OCI-LY3 (cell line): ENCODE measurements at regions not wholly inside any gene's neighbourhood (a gene's known extent, or its start where the extent isn't known, plus 50 kb on each side); places are given as distances from the start of the nearest gene placed in this dataset.

Experiments used
- H2AFZ ChIP-seq: fragments of 200-600, 300-600 bp; shearing (Covaris generic); 2 replicates; pipeline ENCODE4 v1.6.0; 2014; ENCODE audit warnings: antibody characterized with exemption, low read depth, low read length
- H3K27ac ChIP-seq: fragments of 200-600, 300-600 bp; sonication (generic); 2 replicates; pipeline ENCODE4 v1.5.1; 2014; ENCODE audit warnings: mild to moderate bottlenecking, low read length, moderate library complexity, mixed read lengths
- H3K27me3 ChIP-seq: fragments of 200-600, 300-600 bp; sonication (generic); 2 replicates; pipeline ENCODE4 v1.6.1; 2014; ENCODE audit warnings: low read depth, low read length, mixed read lengths
- H3K36me3 ChIP-seq: fragments of 200-600, 300-600 bp; sonication (generic); replicated peaks from 2 replicates; pipeline ENCODE3; 2014; ENCODE audit warnings: low read depth, low read length, mixed read lengths
- H3K4me1 ChIP-seq: fragments of 300-600, 200-600 bp; sonication (generic); 2 replicates; pipeline ENCODE4 v1.6.1; 2014; ENCODE audit warnings: low read length, mixed read lengths
- H3K4me2 ChIP-seq: fragments of 200-600, 300-600 bp; sonication (generic); 2 replicates; pipeline ENCODE4 v1.6.1; 2014; ENCODE audit warnings: low read length, mixed read lengths
- H3K4me3 ChIP-seq: fragments of 300-600, 200-600 bp; sonication (generic); 2 replicates; pipeline ENCODE4 v1.5.1; 2014; ENCODE audit warnings: antibody characterized with exemption, mild to moderate bottlenecking, low read length, moderate library complexity
- H3K79me2 ChIP-seq: fragments of 300-600, 200-600 bp; shearing (Covaris generic); 2 replicates; pipeline ENCODE4 v1.6.1; 2014; ENCODE audit warnings: mild to moderate bottlenecking, low read length, mixed read lengths
- H3K9ac ChIP-seq: fragments of 300-600, 200-600 bp; shearing (Covaris generic); 2 replicates; pipeline ENCODE4 v1.6.0; 2014; ENCODE audit warnings: mild to moderate bottlenecking, low read length, moderate library complexity
- H3K9me3 ChIP-seq: fragments of 200-600, 300-600 bp; shearing (Covaris generic); 2 replicates; pipeline ENCODE4 v1.6.1; 2014; ENCODE audit warnings: low read length, mixed read lengths; ENCODE audit not compliant: insufficient read depth
- H4K20me1 ChIP-seq: fragments of 200-600, 300-600 bp; sonication (generic); 2 replicates; pipeline ENCODE4 v1.6.1; 2016; ENCODE audit warnings: low read length, mixed read lengths; ENCODE audit not compliant: insufficient read depth
- CTCF ChIP-seq: fragments of 200-600, 300-600 bp; sonication (generic); IDR thresholded peaks from 2 replicates; pipeline ENCODE4 v1.5.1; 2014; ENCODE audit warnings: antibody characterized with exemption, low read length, low read depth
- EZH2phosphoT487 ChIP-seq: fragments of 200-600 bp; shearing (Covaris generic); IDR thresholded peaks from 2 replicates; pipeline ENCODE4 v1.6.1; 2018; ENCODE audit warnings: antibody characterized with exemption, mixed run types, low read depth

DNA sequence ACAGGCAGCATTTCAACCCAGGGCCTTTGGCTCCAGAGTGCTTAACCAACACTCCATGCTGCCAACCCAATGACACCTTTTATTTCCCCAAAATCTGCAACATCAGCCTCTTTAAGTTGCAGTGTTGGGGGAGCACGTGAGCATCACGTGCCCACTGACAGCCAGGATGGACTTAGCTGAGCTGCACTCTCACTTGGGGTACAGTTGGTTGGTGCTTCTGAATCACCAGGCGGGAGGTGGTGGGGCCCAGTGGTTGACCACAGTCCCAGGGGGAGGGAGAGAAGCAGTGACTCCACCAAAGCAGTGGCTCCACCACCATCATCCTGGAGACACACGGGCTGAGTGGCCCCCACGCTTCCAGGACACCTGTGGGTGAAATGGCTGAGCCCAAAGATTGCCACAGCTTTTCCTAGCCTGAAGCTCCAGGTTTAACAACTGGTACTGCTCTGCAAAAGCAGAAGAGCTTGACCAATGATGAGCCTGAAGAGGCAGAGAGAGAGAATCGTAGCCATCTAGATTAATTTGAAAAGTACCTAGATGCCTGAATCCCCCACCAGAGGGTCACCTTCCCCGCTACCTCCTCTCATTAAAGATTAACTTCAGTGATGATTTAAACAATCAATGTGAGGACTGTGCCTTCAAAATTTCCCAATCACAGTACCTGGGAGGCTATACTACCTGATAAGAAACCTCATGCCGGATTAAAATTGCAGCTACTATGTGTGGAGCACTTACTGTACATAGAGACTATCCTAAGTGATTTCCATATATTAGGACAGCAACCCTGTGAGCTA lies 193.8 kb downstream of the FOXO1 start:
- Histone ChIP-seq H3K4me1 (no peaks in the 10 kb centered on the region), H3K27me3 (no peaks in the 10 kb centered on the region), H3K9me3 (no peaks in the 10 kb centered on the region), H3K4me3 (no peak overlapping the region), H3K36me3 (no peaks in the 10 kb centered on the region), H2AFZ (no peak overlapping the region), H3K27ac (no peak overlapping the region), H3K4me2 (no peak overlapping the region), H3K9ac (no peak overlapping the region), H4K20me1 (no peaks in the 10 kb centered on the region), H3K79me2 (no peaks in the 10 kb centered on the region)
- TF ChIP-seq CTCF (no peak), EZH2phosphoT487 (no peak)

DNA sequence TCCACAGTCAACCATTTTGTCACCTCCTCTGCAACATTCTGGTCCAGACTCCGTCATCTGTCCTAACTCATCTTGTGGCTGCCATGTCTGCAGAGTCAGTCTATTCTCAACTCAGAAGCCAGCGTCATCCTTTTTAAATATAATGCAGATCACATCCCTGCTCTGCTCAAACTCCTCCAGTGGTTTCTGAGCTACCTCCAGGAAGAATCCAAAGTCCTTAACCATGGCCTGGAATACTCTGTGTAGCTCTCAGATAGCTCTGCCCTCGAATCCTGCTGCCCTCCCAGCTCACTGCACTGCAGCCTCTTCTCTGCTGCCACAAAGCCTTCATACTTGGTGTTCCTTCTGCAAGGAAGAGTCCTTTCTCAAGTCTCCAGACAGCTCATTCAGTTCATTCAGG lies 190.8 kb downstream of the FOXO1 start:
- Histone ChIP-seq H3K27me3 (no peaks in the 10 kb centered on the region), H3K4me2 (no peak overlapping the region), H3K36me3 (no peaks in the 10 kb centered on the region), H3K9me3 (no peaks in the 10 kb centered on the region), H3K9ac (no peak overlapping the region), H3K27ac (no peak overlapping the region), H3K4me1 (no peaks in the 10 kb centered on the region), H3K79me2 (no peaks in the 10 kb centered on the region), H4K20me1 (no peaks in the 10 kb centered on the region), H2AFZ (no peak overlapping the region), H3K4me3 (no peak overlapping the region)
- TF ChIP-seq CTCF (no peak), EZH2phosphoT487 (no peak)

DNA sequence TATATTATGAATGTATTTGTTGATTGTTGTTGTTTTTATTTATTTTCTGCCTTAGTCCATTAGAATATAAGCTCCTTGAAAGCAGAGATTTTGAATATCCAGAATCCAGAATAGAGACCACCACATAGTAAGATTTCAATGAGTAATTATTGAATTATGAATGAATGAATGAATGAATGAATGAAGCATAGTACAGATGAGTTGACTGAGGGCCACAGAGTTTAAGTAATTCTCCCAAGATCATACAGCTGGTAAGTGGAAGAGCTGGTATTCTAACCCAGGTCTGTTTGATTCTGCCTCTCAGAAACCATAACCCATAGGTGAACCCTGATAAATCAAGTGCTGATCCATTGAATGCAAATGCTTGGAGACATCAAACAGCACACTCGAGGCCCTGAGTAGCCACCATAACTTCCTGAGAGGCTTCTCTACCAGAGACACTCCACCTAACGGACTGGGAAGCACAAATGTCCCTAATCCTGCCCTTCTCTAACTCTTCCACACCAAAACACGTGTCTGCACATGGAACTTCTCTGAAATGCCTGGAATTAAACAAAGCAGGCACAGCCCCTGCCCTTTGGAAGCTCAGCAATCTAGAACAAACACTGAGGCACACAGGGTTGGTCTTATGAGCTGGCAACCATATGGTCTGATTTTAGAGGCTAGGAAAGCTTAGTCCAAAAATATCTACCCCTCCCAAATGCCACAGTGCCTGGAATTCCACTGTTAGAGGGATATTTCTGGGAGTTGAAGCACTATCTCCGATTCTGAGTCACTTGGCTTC lies 190.1 kb downstream of the FOXO1 start:
- Histone ChIP-seq H3K27me3 (no peaks in the 10 kb centered on the region), H3K9ac (no peak overlapping the region), H3K4me1 (no peaks in the 10 kb centered on the region), H3K36me3 (no peaks in the 10 kb centered on the region), H3K4me3 (no peak overlapping the region), H3K4me2 (no peak overlapping the region), H3K27ac (no peak overlapping the region), H2AFZ (no peak overlapping the region), H3K79me2 (no peaks in the 10 kb centered on the region), H3K9me3 (no peaks in the 10 kb centered on the region; the same call in 1 of the 2 replicates), H4K20me1 (no peaks in the 10 kb centered on the region)
- no peak for TF ChIP-seq CTCF
- TF ChIP-seq EZH2phosphoT487: no peak
